ENCODE measurements at regions not wholly inside any gene's neighbourhood (a gene's known extent, or its start where the extent isn't known, plus 50 kb on each side); places are given as distances from the start of the nearest gene placed in this dataset.
"Not testable (repeated sequence)": the region's sequence is repeated elsewhere in the genome, so short reads cannot be mapped to it uniquely, and the experiment has no call there.

- no peak for DNase-seq
Observed at GRCh38 chr1:14270821-14271220, 327.7 kb upstream of the KAZN start.

- DNase-seq: no peak
Observed at GRCh38 chr1:14273811-14274210, 324.7 kb upstream of the KAZN start.

- DNase-seq: not testable (repeated sequence)
Observed at GRCh38 chr1:14279891-14280290, 318.6 kb upstream of the KAZN start.

DNA sequence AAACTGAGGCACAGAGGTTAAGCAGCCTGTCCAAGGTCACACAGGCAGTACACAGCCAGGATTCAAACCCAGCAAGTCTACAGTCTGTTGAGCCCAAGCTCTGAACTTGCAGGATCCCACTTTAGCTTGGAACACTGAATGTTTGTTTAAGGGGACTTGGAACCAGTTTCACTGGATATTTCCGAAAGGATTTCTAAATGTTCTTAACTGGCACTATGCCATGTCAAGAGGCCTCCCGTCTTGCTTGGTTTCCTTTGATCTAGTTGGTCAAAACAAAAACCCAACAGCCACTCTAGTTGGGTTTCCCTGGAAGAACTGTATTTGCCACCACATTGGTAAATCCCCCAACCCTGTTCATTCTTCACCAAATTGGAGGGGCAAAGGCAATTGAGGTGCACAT is 317.6 kb upstream of the KAZN start:
- DNase-seq: peak; percentile 67

- DNase-seq: no peak
Observed at GRCh38 chr1:14281412-14281811, 317.1 kb upstream of the KAZN start.

DNA sequence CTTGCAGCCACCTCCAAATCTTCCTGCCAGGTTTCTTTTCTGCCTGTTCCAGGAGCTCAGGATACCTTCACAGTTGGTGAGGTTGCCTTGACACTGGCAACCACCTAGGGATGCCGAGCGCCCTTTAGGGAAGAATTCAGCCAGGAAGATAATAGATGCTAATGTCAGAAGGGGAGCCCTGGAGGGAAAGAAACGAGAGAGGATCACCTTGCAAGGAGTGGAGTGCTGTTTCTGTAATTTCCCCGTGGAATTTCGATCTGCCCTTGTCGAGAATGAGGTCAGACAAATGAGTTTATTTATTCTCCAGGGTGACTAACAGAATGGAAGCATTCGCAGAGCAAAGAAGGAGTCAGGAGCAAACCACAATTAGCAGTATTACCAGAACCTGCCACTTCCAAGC is 315.8 kb upstream of the KAZN start:
- no peak for DNase-seq

DNA sequence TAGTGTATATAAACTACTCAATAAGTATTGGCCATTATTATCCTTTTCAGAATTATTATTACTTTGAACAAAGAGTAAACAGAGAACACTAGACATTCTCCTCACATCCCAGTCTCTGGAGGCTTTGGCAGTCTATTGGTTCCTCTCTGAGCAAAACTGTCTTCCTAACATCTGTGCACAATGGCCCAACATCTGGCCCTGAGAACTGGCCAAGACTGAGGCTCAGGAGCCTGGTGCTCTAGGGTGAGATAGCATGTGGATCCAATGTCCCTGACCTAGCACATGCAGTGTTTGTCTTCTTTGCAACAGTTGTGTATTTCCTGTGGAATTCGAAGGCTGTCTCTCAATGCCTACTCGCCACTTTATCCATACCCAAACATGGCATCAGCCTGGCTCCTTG is 313.2 kb upstream of the KAZN start:
- DNase-seq: no peak

DNA sequence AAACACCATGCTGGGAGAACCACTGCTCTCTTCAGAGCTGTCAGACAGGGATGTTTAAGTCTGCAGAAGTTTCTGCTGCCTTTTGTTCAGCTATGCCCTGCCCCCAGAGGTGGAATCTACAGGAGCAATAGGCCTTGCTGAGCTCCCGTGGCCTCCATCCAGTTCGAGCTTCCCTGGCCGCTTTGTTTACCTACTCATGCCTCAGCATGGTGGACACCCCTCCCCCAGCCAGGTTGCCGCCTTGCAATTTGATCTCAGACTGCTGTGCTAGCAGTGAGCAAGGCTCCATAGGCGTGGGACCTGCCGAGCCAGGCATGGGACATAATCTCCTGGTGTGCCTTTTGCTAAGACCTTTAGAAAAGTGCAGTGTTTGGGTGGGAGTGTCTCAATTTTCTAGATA is 307.3 kb upstream of the KAZN start:
- DNase-seq: not testable (repeated sequence)

- DNase-seq: no peak
Observed at GRCh38 chr1:14292520-14292919, 306.0 kb upstream of the KAZN start.

- DNase-seq: no peak
Observed at GRCh38 chr1:14294006-14294405, 304.5 kb upstream of the KAZN start.

GRCh38 chr1:14294860-14295536 is 303.5 kb upstream of the KAZN start:
- no peak for DNase-seq

DNA sequence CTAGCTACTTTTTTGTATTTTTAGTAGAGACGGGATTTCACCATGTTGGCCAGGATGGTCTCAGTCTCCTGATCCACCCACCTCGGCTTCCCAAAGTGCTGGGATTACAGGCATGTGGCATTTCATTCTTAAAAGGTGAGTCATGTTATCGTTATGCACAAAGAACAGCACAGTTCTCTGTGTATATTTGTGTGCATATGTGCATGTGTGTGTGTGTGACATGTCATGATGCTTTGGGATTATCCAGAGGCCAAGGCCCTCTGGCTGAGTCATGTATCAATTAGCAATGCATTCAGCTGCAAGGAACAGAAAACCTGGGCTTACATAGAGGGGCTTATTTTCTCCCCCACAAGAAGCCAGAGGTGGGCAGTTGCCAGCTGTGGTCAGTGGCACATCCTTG is 301.7 kb upstream of the KAZN start:
- no peak for DNase-seq

DNA sequence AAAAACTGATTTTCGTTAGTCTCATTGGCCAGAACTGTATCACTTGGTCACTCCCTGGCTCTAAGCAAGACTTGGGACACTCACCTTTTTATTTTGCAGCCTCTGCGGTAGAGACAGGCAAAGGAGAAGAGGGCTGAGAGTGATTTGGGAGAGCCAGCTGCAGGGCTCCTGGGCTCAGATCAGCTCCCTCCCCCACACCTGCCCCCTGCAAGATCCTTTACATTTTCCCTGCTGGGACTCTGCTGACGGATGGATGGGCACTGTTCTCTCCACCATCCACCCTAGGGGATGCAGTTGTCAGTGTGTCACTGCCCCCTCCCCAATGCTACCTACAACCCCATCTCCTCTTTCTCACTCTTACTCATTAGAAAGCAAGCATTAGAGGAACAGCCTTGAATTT is 301.1 kb upstream of the KAZN start:
- no peak for DNase-seq

GRCh38 chr1:14298806-14299205 is 299.7 kb upstream of the KAZN start:
- DNase-seq: no peak

DNA sequence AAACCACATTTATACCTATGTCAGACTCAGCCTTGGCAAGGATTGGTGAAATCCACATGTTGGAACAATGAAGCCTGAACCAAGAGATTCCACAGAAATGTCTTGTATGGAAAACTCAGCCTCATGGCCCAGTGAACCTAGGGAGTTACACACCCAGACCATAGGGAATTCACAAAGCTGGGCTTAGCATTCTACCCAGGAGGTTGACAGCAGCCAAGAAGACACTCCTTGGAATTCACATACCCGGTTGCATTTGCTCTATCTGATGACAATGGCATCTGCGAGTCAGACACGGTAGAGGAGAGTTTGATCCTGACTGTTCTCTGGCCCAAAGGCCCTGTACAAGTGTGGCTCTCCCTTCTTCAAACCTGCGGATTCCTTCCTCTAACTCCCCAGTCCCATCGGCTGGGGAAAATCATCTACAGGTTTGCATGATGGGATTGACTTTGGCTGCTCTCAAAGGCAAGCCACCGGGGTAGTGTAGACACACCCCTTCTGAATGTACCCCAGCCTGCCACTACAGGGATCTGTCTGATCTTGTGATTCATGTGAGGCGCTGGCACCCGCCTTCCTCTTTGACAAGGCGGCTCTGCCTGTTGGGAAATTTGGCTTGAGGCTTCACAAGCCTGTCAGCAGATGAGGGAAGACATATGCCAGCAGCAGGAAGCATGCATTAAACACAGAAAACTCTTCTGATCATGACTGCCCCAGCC is 297.3 kb upstream of the KAZN start:
- no peak for DNase-seq

DNA sequence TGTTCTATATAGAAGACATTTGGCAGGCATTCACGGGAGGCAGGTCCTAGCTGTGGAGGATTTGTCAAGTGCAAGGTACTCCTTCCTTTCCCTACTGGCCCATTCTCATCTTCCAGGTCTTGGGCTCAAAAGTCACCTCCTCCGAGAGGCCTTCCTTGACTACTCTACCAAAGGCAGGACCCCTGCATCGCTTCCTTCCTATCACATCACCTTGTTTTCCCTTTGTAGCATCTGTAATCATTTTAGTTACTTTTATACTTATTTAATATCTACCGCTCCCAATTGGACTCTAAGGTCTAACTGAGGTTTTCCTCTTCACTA is 296.8 kb upstream of the KAZN start:
- no peak for DNase-seq

GRCh38 chr1:14302025-14302424 is 296.5 kb upstream of the KAZN start:
- no peak for DNase-seq

GRCh38 chr1:14303011-14303410 is 295.5 kb upstream of the KAZN start:
- DNase-seq: no peak

- no peak for DNase-seq
Observed at GRCh38 chr1:14304381-14304865, 294.1 kb upstream of the KAZN start.

GRCh38 chr1:14308460-14308859 is 290.0 kb upstream of the KAZN start:
- no peak for DNase-seq

DNA sequence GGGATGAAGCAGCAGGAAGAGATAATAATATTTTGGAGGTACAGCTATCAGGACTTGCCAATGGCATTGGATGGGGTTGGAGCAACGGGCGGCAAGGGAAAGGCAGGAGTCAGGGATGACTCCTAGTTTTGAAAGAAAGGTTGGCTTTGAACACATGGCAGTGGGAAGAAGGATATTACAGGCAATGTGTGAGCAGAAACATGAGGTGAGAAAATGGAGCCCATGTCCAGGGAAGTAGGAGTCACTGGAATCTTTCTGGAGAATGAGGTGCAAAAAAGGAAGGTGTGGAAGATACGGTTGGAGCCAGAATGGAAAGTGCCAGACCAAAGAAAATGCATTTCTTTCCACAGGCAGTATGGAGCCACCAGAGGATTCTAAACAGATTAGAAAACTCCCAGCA is 288.5 kb upstream of the KAZN start:
- no peak for DNase-seq

DNA sequence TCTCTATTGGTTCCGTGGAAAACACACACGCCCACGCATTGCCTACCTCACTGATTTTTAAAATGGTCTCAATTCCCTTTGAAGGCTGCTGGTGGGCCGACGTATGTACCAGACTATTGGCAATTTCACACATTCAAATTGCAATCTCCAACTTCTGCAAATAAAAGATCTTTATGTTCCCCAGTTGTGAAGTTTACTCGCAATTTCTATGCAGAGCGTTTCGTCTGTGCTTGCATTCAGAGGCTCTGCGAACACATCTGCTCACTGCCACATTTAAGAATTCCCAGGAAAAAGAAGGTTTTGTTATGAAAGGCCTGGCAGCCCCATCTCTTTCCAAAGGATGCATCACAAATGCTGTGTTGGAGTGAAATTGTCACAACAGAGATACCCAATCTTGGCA is 288.0 kb upstream of the KAZN start:
- no peak for DNase-seq

DNA sequence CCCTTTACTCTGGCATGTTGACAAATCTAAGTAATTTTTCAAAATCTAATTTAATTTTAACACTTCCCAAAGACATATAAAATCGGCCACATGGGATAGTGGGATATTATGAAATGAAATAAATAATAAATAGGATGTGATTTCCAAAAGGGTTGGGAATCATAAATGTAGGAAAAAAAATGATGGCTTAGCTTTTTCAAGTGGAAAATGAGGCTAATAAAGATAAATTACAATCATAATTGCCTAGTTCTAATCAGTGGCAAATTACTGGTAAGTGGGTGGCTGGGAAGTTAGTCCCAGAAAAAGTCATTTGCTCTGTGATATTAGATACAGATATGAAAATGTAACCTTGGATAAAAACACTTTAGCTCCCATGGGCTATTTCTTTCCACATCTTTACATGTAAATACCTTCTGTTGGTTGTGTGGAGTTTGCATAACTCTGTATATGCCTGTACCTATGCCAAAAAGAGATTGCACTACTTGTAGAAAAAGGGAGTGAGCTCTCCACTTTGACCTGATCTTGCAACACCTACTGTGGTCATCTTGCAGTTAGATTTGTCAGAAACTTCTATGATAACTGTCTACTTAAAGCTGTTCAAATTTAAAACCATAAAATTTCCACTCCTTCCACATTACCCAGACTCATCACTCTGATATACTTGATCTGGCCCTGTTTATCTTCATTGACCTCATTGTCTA is 284.6 kb upstream of the KAZN start:
- DNase-seq: no peak

DNA sequence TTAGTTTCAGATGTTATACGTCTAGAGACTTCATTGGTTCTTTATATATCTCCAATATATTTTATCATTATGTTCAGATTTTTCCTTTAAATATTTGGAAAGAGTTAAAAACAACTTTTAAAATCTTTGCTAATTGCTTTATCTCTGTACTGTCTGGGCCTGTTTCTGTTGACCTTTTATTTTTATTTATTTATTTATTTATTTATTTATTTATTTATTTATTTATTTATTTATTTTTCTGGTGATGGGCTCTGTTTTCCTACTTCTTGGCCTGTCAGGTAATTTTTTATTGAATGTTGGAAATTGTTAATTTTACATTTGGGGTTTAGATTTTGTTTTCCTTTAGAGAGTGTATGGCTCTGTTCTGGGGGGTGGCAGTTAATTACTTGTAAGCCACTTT is 279.7 kb upstream of the KAZN start:
- no peak for DNase-seq

All from COR-L47 (cell line).